HG03280 (cell line): ENCODE measurements at regions not wholly inside any gene's neighbourhood (a gene's known extent, or its start where the extent isn't known, plus 50 kb on each side); places are given as distances from the start of the nearest gene placed in this dataset.
"Not testable (repeated sequence)": the region's sequence is repeated elsewhere in the genome, so short reads cannot be mapped to it uniquely, and the experiment has no call there.

Experiments used
- ATAC-seq: cut with Tn5 transposase; IDR thresholded peaks from one replicate; pipeline ENCODE4 v1.9.1; 2021; ENCODE audit warnings: mild to moderate bottlenecking, moderate library complexity; ENCODE audit not compliant: unreplicated experiment

DNA sequence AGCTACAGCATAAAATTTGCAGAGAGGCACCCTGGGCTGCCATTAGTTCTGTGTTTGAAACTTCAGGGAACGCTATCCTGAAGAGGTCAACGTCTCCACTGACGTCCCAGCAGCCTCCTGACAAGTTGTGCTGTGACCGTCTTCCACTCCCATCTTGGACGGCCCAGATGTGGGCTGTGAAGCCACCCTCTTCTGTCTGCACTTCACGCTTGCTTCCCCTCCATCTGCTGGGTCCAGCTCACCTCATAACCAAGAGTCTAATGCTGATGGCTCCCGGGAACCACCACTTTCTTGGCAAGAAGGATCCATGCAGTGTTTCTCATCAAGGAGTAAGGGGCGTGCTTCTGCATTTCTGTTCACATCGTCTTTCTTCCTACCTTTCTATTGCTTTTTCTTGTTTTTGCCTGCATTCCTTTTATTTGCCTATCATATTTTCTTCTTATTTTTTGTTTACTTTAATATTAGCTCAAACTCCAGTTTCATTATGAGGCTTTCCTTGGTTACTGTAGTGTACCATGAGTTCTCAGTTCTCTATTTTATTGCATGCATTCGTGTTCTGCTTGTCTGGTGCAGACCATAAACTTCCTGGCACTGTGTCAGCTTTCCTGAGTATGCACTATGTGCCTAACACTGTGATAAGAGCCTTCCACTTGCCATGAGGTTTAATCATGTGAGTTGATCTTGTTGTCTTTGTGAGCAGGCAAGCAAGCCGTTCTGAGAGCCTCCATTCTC lies 631.8 kb upstream of the RAB6C start:
- peak; percentile 96 for ATAC-seq

GRCh38 chr2:129354631-129355030 lies 624.8 kb upstream of the RAB6C start:
- ATAC-seq = no peak

GRCh38 chr2:129361688-129362087 lies 617.8 kb upstream of the RAB6C start:
- ATAC-seq = no peak

- no peak for ATAC-seq
These were observed 613.2 kb upstream of the RAB6C start for GRCh38 chr2:129366263-129366662.

DNA sequence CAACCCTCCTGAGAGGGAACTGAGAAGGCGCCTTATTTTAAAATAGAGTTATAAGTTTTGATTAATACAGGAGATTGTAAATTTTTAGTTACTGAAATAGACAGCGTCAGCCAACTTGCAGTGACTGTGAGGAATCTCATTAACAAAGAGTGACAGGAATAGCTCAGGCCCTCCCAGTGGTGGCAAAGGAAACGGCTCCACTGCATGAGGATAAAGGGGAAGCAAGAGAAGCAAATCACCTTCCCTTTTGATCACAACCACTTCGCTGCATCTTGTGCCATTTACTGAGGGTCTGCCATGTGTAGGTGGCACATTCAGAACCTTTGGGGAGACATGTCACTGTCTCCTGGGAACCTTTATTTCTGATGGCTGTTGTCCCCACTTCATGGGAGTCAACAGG lies 612.4 kb upstream of the RAB6C start:
- no peak for ATAC-seq

GRCh38 chr2:129369437-129369836 lies 610.0 kb upstream of the RAB6C start:
- ATAC-seq = no peak

- ATAC-seq = no peak
These were observed 605.0 kb upstream of the RAB6C start for GRCh38 chr2:129374452-129374851.

- no peak for ATAC-seq
These were observed 603.6 kb upstream of the RAB6C start for GRCh38 chr2:129375632-129376425.

DNA sequence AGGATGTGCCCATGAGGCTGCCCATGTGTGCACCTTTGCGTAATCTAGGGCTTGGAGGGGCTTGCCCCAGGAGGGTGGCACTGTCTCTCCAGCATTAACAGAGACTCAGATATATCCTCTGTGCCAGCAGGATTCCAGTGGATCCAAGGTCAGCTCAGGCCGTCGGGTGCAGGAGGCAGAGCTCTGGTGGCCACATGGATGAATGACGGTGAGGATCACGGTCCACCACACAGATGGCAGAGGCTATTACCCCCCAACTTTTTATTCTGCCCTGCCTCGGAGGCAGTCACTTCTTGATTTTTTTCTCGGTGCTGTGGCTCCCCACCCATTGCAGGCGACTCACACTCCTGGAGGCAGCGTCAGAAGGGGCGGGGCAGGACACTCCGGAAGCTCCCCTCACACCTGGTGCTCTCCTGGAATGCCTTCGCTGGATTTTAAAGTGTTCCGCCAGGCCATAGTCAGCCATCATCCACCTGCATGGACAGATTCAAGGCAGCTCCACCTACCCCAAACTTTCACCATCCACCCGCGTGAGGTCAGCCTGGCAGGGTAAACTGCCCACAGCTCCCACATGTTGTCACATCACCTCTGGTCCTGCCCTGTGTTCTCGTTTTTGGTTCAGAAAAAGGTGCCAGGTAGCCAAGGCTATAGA lies 602.9 kb upstream of the RAB6C start:
- no peak for ATAC-seq

- ATAC-seq = no peak
These were observed 602.4 kb upstream of the RAB6C start for GRCh38 chr2:129377078-129377469.

- ATAC-seq = no peak
These were observed 601.3 kb upstream of the RAB6C start for GRCh38 chr2:129378186-129378585.

GRCh38 chr2:129379411-129379810 lies 600.1 kb upstream of the RAB6C start:
- no peak for ATAC-seq

- no peak for ATAC-seq
These were observed 597.7 kb upstream of the RAB6C start for GRCh38 chr2:129381789-129382188.

GRCh38 chr2:129388870-129389269 lies 590.6 kb upstream of the RAB6C start:
- ATAC-seq = no peak

- no peak for ATAC-seq
These were observed 585.6 kb upstream of the RAB6C start for GRCh38 chr2:129393816-129394215.

DNA sequence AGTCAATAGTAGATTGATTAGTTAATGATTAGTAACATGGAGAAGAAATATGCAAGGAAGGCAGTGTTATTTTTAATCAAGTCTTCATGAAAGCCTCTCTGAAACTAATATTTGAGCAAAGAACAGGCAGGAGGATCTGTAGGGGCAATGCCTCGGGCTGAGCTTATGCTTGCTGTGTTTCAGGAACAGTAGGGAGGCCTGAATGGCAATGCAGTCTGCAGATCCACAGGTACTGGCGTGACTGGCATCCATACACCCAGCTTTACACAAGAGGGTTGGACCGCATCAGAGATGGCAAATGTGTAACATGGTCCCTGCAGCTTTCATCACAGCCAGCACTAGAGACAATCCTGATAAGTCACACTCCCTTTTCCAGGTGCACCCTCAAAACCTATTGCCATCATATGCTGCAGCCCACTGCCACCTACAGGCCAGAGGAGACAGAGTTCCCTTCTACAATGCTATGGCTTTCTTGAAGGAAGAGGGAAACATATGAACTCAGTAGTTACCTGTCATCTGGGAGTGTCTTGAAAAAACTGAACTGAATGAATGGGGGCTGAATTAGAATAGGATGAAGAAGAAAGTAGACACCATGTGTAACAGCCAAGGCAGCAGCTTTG lies 582.4 kb upstream of the RAB6C start:
- ATAC-seq = no peak

- no peak for ATAC-seq
These were observed 578.6 kb upstream of the RAB6C start for GRCh38 chr2:129400826-129401225.

DNA sequence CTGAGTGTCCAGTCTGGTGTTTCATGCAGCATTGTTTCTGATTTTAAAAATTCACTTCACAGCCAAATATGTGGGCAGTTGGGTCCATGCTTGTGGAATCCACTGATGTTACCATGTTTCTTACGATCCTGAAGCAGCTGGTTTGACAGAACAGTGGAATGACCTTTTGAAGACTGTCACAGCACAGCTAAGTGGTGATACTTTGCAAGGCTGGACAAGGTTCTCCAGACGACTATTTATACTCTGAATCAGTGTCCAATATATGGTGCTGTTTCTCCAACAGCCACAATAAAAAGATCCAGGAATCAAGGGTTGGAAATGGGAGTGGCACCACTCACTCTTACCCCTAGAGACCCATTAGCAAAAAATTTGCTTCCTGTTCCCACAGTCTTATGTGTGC lies 577.4 kb upstream of the RAB6C start:
- no peak for ATAC-seq

DNA sequence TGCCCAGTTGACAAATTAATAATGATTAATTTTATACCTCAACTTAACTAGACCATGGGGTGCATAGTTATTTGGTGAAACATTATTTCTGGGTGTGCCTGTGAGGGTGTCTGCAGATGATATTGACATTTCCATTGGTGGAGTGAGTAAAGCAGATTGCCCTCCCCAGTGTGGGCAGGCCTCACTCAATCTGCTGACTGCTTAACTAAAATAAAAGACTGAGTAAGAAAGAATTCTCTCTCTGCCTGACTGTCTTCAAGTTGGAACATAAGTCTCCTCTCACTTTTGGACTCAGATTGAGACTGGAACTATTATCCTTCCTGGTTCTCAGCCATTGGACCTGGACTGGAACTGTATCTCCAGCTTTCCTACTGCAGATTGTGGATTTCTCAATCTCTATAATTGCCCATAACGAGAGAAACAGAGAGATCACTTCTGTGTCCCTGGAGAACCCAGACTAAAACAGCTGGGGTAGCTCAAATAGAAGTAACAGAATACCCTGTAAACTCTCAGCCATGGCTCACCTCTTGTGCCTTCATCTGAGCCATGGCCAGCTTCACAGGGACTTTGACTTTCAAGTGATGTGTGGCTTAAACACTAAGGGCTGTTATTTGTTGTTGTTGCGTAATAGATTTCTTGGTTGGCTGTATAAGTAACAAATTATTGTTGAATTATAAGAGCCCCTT lies 575.3 kb upstream of the RAB6C start:
- no peak for ATAC-seq

GRCh38 chr2:129408570-129408969 lies 570.9 kb upstream of the RAB6C start:
- ATAC-seq = no peak

DNA sequence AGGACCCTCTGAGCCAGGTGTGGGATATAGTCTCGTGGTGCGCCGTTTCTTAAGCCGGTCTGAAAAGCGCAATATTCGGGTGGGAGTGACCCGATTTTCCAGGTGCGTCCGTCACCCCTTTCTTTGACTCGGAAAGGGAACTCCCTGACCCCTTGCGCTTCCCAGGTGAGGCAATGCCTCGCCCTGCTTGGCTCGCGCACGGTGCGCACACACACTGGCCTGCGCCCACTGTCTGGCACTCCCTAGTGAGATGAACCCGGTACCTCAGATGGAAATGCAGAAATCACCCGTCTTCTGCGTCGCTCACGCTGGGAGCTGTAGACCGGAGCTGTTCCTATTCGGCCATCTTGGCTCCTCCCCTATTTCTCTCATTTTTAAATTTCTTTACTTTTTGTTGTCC lies 562.4 kb upstream of the RAB6C start:
- not testable (repeated sequence) for ATAC-seq
